Endothelial cell of umbilical vein (primary cell): ENCODE measurements at regions not wholly inside any gene's neighbourhood (a gene's known extent, or its start where the extent isn't known, plus 50 kb on each side); places are given as distances from the start of the nearest gene placed in this dataset.

Experiments
- BruUV-seq: library from RNA; stranded (reverse); fragments of 400-500 nt; replicated peaks from 2 replicates; lab custom pipeline; 2021; lab: Mats Ljungman, UMichigan
- CTCF ChIA-PET: fragments of 300-600, 350-600 bp; sonication (Branson Sonifier 250); formaldehyde crosslinking; loops from one replicate; lab custom pipeline; 2021; ENCODE audit warnings: antibody characterized with exemption, inconsistent platforms; lab: Charles Lee
- POLR2A ChIA-PET: fragments of 300-600, 350-600 bp; sonication (Branson Sonifier 250); formaldehyde crosslinking; loops from one replicate; lab custom pipeline; 2021; ENCODE audit warnings: antibody characterized with exemption, inconsistent platforms; lab: Charles Lee
- DNase-seq: peaks from one replicate; pipeline ENCODE4 v3.0.0-alpha.2; 2011; ENCODE audit warnings: low read depth, low spot score
- FAIRE-seq: peaks from 2 replicates; lab custom pipeline; 2011; peaks lifted over from hg19 to GRCh38; lab: Jason Lieb, UNC
- H2AFZ ChIP-seq: 2 replicates; pipeline ENCODE4 v1.6.0; 2012; ENCODE audit warnings: low read depth, low read length, control low read depth, inconsistent platforms
- H3K27ac ChIP-seq: 2 replicates; pipeline ENCODE4 v1.5.1; 2011; ENCODE audit warnings: low read depth, mild to moderate bottlenecking, control low read depth, low read length, moderate library complexity; ENCODE audit not compliant: insufficient read depth
- H3K27me3 ChIP-seq, 2 experiments: 2 replicates each; pipeline versions ENCODE4 v1.6.0 to v1.6.1; 2011; ENCODE audit warnings: low read length in 2 of 2, mixed read lengths in 1 of 2; ENCODE audit not compliant: control insufficient read depth in 2 of 2, insufficient read depth in 2 of 2
- H3K36me3 ChIP-seq, 2 experiments: 2 replicates in 1 of 2; 3 replicates in 1 of 2; pipeline ENCODE4 v1.5.1; 2011; ENCODE audit warnings: low read length in 2 of 2, mild to moderate bottlenecking in 1 of 2, moderate library complexity in 1 of 2; ENCODE audit not compliant: control insufficient read depth in 2 of 2, insufficient read depth in 2 of 2; ENCODE audit errors: extremely low read depth in 1 of 2
- H3K4me1 ChIP-seq: 3 replicates; pipeline ENCODE4 v1.5.1; 2011; ENCODE audit warnings: mild to moderate bottlenecking, low read length; ENCODE audit not compliant: control insufficient read depth, insufficient read depth; ENCODE audit errors: extremely low read depth
- H3K4me2 ChIP-seq: 2 replicates; pipeline ENCODE4 v1.6.1; 2011; ENCODE audit warnings: low read length, control low read depth, mixed read lengths; ENCODE audit not compliant: insufficient read depth
- H3K4me3 ChIP-seq, 3 experiments: fragments of 200-600 bp in 1 of 3; sonication (generic), shearing (Covaris generic) in 1 of 3; replicated peaks in 1 of 3; 2 replicates each; pipeline ENCODE4 v1.5.1; 2011 to 2016; ENCODE audit warnings: control low read depth in 3 of 3, low read length in 3 of 3, mild to moderate bottlenecking in 2 of 3, inconsistent platforms in 1 of 3, low read depth in 1 of 3, moderate library complexity in 1 of 3; ENCODE audit not compliant: insufficient read depth in 1 of 3
- H3K79me2 ChIP-seq: 2 replicates; pipeline ENCODE4 v1.6.0; 2012; ENCODE audit warnings: low read length, inconsistent platforms; ENCODE audit not compliant: control insufficient read depth, insufficient read depth
- H3K9ac ChIP-seq: replicated peaks from 2 replicates; pipeline ENCODE3; 2011; ENCODE audit warnings: low read length, control low read depth; ENCODE audit not compliant: insufficient read depth; ENCODE audit errors: extremely low read depth
- H3K9me1 ChIP-seq: replicated peaks from 3 replicates; pipeline ENCODE4 v1.6.0; 2011; ENCODE audit warnings: mild to moderate bottlenecking, low read length; ENCODE audit not compliant: control insufficient read depth, insufficient read depth; ENCODE audit errors: extremely low read depth
- H3K9me3 ChIP-seq: replicated peaks from 2 replicates; pipeline ENCODE4 v1.5.1; 2012; ENCODE audit warnings: low read length, inconsistent platforms; ENCODE audit not compliant: control insufficient read depth, insufficient read depth
- H4K20me1 ChIP-seq: replicated peaks from 2 replicates; pipeline ENCODE3; 2011; ENCODE audit warnings: mild to moderate bottlenecking, low read length; ENCODE audit not compliant: control insufficient read depth, insufficient read depth; ENCODE audit errors: extremely low read depth
- CTCF ChIP-seq, 2 donors: IDR thresholded peaks; 1 replicate in 1 of 2; 2 replicates in 1 of 2; pipeline ENCODE4 v1.5.1; 2011; ENCODE audit warnings: low read length in 2 of 2, mild to moderate bottlenecking in 2 of 2, moderate library complexity in 2 of 2, control low read depth in 1 of 2, inconsistent platforms in 1 of 2, low read depth in 1 of 2; ENCODE audit not compliant: insufficient read depth in 1 of 2; ENCODE audit errors: extremely low read depth in 1 of 2
- EZH2 ChIP-seq: IDR thresholded peaks from 2 replicates; pipeline ENCODE4 v1.6.1; 2012; ENCODE audit warnings: borderline replicate concordance, low read depth, mild to moderate bottlenecking, moderate library complexity, low read length, inconsistent platforms; ENCODE audit not compliant: severe bottlenecking
- FOS ChIP-seq: IDR thresholded peaks from 2 replicates; pipeline ENCODE4 v1.6.1; 2011; ENCODE audit warnings: mild to moderate bottlenecking, low read length, moderate library complexity, borderline replicate concordance; ENCODE audit not compliant: insufficient read depth
- GATA2 ChIP-seq: IDR thresholded peaks from 2 replicates; pipeline ENCODE4 v1.7.0; 2011; ENCODE audit warnings: low read depth, mild to moderate bottlenecking, moderate library complexity, mixed read lengths, low read length; ENCODE audit not compliant: insufficient read length, insufficient read depth
- JUN ChIP-seq: IDR thresholded peaks from 2 replicates; pipeline ENCODE4 v1.6.1; 2011; ENCODE audit warnings: borderline replicate concordance, low read depth; ENCODE audit not compliant: insufficient read length, insufficient read depth
- MAX ChIP-seq: IDR thresholded peaks from 2 replicates; pipeline ENCODE4 v1.6.1; 2011; ENCODE audit not compliant: insufficient read depth, insufficient read length
- MYC ChIP-seq: IDR thresholded peaks from one replicate; pipeline ENCODE4 v1.6.1; 2011; ENCODE audit warnings: mild to moderate bottlenecking, low read depth, low read length
- POLR2A ChIP-seq: IDR thresholded peaks from 2 replicates; pipeline ENCODE4 v1.6.1; 2012; ENCODE audit warnings: low read depth, mild to moderate bottlenecking, control low read depth, low read length
- POLR2AphosphoS5 ChIP-seq: IDR thresholded peaks from 2 replicates; pipeline ENCODE4 v1.6.1; 2012; ENCODE audit warnings: low read depth, mild to moderate bottlenecking, control low read depth, low read length, moderate library complexity; ENCODE audit not compliant: insufficient read depth
- dilution Hi-C: fragments of 300-500 bp; cut with MboI; formaldehyde crosslinking; loops from one replicate; pipeline ENCODE4 v1.15.0; 2019; ENCODE audit warnings: low sequenced_read_pairs; ENCODE audit not compliant: extremely low pct_ligation_motif_present
- intact Hi-C: fragments of 100-400 bp; cut with micrococcal nuclease; formaldehyde crosslinking; loops from one replicate; pipeline ENCODE4 v1.10.0; 2022

- POLR2A ChIA-PET, result no interaction called here
- Histone ChIP-seq H3K9me1 (no peaks in the 10 kb centered on the region), H3K4me2 (no peak overlapping the region), H3K79me2 (no peaks in the 10 kb centered on the region), H3K4me3 (no peak overlapping the region), H3K9me3 (peaks cover 4% of the 10 kb centered on the region), H3K36me3 (no peaks in the 10 kb centered on the region), H3K27ac (no peak overlapping the region), H4K20me1 (no peaks in the 10 kb centered on the region), H2AFZ (no peak overlapping the region), H3K9ac (no peak overlapping the region), H3K27me3 (no peaks in the 10 kb centered on the region), H3K4me1 (no peaks in the 10 kb centered on the region)
- no peak for FAIRE-seq
- intact Hi-C loops, result no loop called here
- CTCF ChIA-PET, result no interaction called here
- TF ChIP-seq EZH2 (no peak), JUN (no peak), MAX (no peak)
- dilution Hi-C loops, result no loop called here
- no peak for DNase-seq
- no TSS peak for BruUV-seq
Measured at GRCh38 chr1:5456090-5456811, 536.0 kb downstream of the NPHP4 start.

GRCh38 chr1:5455651-5456050 is 536.6 kb downstream of the NPHP4 start:
- no peaks in the 10 kb centered on the region for H3K27me3 ChIP-seq
- H3K36me3 ChIP-seq, result no peaks in the 10 kb centered on the region
- ChIA-PET POLR2A (no interaction called here), CTCF (no interaction called here)
- BruUV-seq, result no TSS peak
- no peaks in the 10 kb centered on the region for H3K79me2 ChIP-seq
- dilution Hi-C loops (no loop called here), intact Hi-C loops (no loop called here)
- no peak overlapping the region for H3K4me2 ChIP-seq
- H3K9me1 ChIP-seq, result no peaks in the 10 kb centered on the region
- no peak overlapping the region for H3K9ac ChIP-seq
- H2AFZ ChIP-seq, result no peak overlapping the region
- FAIRE-seq (no peak), DNase-seq (no peak)
- H4K20me1 ChIP-seq, result no peaks in the 10 kb centered on the region
- H3K27ac ChIP-seq, result no peak overlapping the region
- no peak overlapping the region for H3K4me3 ChIP-seq
- H3K9me3 ChIP-seq, result peaks cover 5% of the 10 kb centered on the region
- TF ChIP-seq FOS (no peak), JUN (no peak), CTCF (IDR thresholded peaks at IDR 0.05; ENCODE audit: extremely low read depth in 1 of 2, insufficient read depth in 1 of 2, low read depth in 1 of 2, low read length in 2 of 2) (no peak), POLR2A (no peak), EZH2 (no peak), MYC (no peak), MAX (no peak), POLR2AphosphoS5 (no peak), GATA2 (no peak)
- H3K4me1 ChIP-seq, result no peaks in the 10 kb centered on the region
